B cell (primary cell): ENCODE measurements at regions not wholly inside any gene's neighbourhood (a gene's known extent, or its start where the extent isn't known, plus 50 kb on each side); places are given as distances from the start of the nearest gene placed in this dataset.

Source experiments
- ATAC-seq: fragments of 200-7000 bp; cut with Tn5 transposase; one replicate; pipeline ENCODE4 v1.10.0; 2021; ENCODE audit warnings: low read depth, mild to moderate bottlenecking, moderate number of reproducible peaks, moderate library complexity
- CTCF ChIA-PET: fragments of 350-600 bp; sonication (Branson Sonifier 250); formaldehyde crosslinking; loops from one replicate; lab custom pipeline; 2021; ENCODE audit warnings: antibody characterized with exemption, inconsistent platforms; lab: Charles Lee
- POLR2A ChIA-PET: fragments of 350-600 bp; sonication (Branson Sonifier 250); formaldehyde crosslinking; loops from one replicate; lab custom pipeline; 2021; ENCODE audit warnings: antibody characterized with exemption; lab: Charles Lee
- DNase-seq: peaks from one replicate; pipeline ENCODE4 v3.0.0; 2013
- H2AFZ ChIP-seq: 2 replicates; pipeline ENCODE4 v1.6.1; 2012; ENCODE audit warnings: mild to moderate bottlenecking, low read depth, low read length; ENCODE audit not compliant: insufficient read depth, poor library complexity, severe bottlenecking
- H3K27ac ChIP-seq, 2 donors: 1 replicate in 1 of 2; 2 replicates in 1 of 2; pipeline ENCODE4 v1.5.1; 2012 to 2013; ENCODE audit warnings: low read length in 2 of 2, mild to moderate bottlenecking in 2 of 2, moderate library complexity in 1 of 2
- H3K27me3 ChIP-seq, 4 experiments: fragments of 200-600 bp in 1 of 4; sonication (generic) in 1 of 4; replicated peaks in 1 of 4; 1 replicate in 2 of 4; 2 replicates in 2 of 4; pipeline versions ENCODE4 v1.6.1 to v1.7.0; 2013 to 2016; ENCODE audit warnings: low read length in 3 of 4, mild to moderate bottlenecking in 2 of 4, mixed read lengths in 1 of 4, moderate library complexity in 1 of 4; ENCODE audit not compliant: insufficient read depth in 4 of 4, control insufficient read depth in 3 of 4; ENCODE audit errors: control extremely low read depth in 1 of 4
- H3K36me3 ChIP-seq, 2 experiments: replicated peaks in 1 of 2; 1 replicate in 1 of 2; 2 replicates in 1 of 2; pipeline versions ENCODE4 v1.6.1 to v1.7.1; 2013; ENCODE audit warnings: low read length in 1 of 2; ENCODE audit not compliant: insufficient read depth in 2 of 2, control insufficient read depth in 1 of 2; ENCODE audit errors: control extremely low read depth in 1 of 2, extremely low read depth in 1 of 2
- H3K4me1 ChIP-seq, 2 donors: fragments of 200-600 bp in 1 of 2; sonication (generic) in 1 of 2; 1 replicate in 1 of 2; 2 replicates in 1 of 2; pipeline versions ENCODE4 v1.5.1 to v1.6.1; 2013 to 2017; ENCODE audit warnings: low read length in 2 of 2; ENCODE audit not compliant: control insufficient read depth in 2 of 2, insufficient read depth in 2 of 2
- H3K4me2 ChIP-seq: replicated peaks from 2 replicates; pipeline ENCODE3; 2012; ENCODE audit warnings: mild to moderate bottlenecking, low read depth, low read length; ENCODE audit not compliant: poor library complexity, severe bottlenecking
- H3K4me3 ChIP-seq, 5 experiments: fragments of 200-600 bp in 1 of 5; sonication (generic) in 1 of 5; 1 replicate in 3 of 5; 2 replicates in 2 of 5; pipeline versions ENCODE4 v1.5.1 to v1.7.0; 2011 to 2016; ENCODE audit warnings: low read length in 4 of 5, mild to moderate bottlenecking in 4 of 5, low read depth in 2 of 5, control low read depth in 1 of 5, moderate library complexity in 1 of 5; ENCODE audit not compliant: insufficient read depth in 1 of 5; ENCODE audit errors: control extremely low read depth in 1 of 5, extremely low read depth in 1 of 5
- H3K79me2 ChIP-seq: fragments of 200-600 bp; sonication (generic); one replicate; pipeline ENCODE4 v1.6.0; 2016; ENCODE audit warnings: low read length; ENCODE audit not compliant: control insufficient read depth, insufficient read depth
- H3K9ac ChIP-seq: fragments of 200-600 bp; sonication (generic); 2 replicates; pipeline ENCODE4 v1.6.1; 2017; ENCODE audit warnings: mild to moderate bottlenecking, low read length, moderate library complexity
- H3K9me3 ChIP-seq, 3 donors: one replicate each; pipeline versions ENCODE4 v1.6.1 to v1.7.1; 2013; ENCODE audit warnings: low read length in 2 of 3; ENCODE audit not compliant: control insufficient read depth in 2 of 3, insufficient read depth in 1 of 3; ENCODE audit errors: control extremely low read depth in 1 of 3
- H4K20me1 ChIP-seq: 2 replicates; pipeline ENCODE4 v1.6.0; 2012; ENCODE audit warnings: mild to moderate bottlenecking, low read length; ENCODE audit not compliant: insufficient read depth, control insufficient read depth, poor library complexity, severe bottlenecking
- H3K27ac Mint-ChIP-seq: one replicate; pipeline ENCODE4 v1.8.0; 2021; ENCODE audit warnings: mixed read lengths
- H3K27me3 Mint-ChIP-seq: one replicate; pipeline ENCODE4 v1.8.0; 2021; ENCODE audit warnings: mixed read lengths
- H3K4me1 Mint-ChIP-seq: one replicate; pipeline ENCODE4 v1.8.0; 2021; ENCODE audit warnings: mixed read lengths
- H3K4me3 Mint-ChIP-seq: one replicate; pipeline ENCODE4 v1.8.0; 2021; ENCODE audit warnings: mixed read lengths
- H3K9me3 Mint-ChIP-seq: one replicate; pipeline ENCODE4 v1.8.0; 2022; ENCODE audit warnings: mixed read lengths; ENCODE audit not compliant: insufficient read depth
- EZH2 ChIP-seq: IDR thresholded peaks from 2 replicates; pipeline ENCODE4 v1.6.1; 2012; ENCODE audit warnings: borderline replicate concordance, low read depth, mild to moderate bottlenecking, moderate library complexity, low read length; ENCODE audit not compliant: insufficient read depth, poor library complexity, severe bottlenecking
- WGBS: methylation state at CpG from one replicate; pipeline ENCODE4 v1.1.5; 2013; ENCODE audit warnings: missing lambda C conversion rate; ENCODE audit not compliant: insufficient coverage; 5-methylcytosine and 5-hydroxymethylcytosine counted together
- intact Hi-C: fragments of 100-400 bp; cut with micrococcal nuclease; formaldehyde crosslinking; loops from one replicate; pipeline ENCODE4 v1.10.0; 2022
- TF ChIP-seq, protein P1 (sequence below): fragments of 200-600 bp; IDR thresholded peaks from one replicate; pipeline ENCODE4 v1.8.0; 2022; ENCODE audit warnings: antibody characterized with exemption, mild to moderate bottlenecking

DNA sequence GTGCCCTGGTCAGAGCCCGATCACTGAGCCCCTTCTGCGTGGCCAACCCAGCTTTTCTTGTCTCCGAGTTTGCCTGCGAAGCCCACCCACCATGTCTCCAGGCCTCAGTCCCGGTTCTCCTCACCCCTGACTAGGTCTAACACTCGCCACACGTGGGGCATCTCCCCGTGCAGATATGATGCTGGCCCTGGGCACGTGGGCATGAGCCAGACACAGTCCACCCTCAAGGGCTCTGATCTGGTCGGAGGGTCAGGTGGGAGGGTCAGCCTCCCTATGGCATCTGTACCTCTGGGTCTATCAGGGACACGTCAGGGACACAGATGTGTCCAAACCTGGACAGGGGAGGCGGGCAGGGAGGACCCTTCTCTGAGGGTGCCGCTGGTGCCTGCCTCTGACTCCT lies 95.4 kb downstream of the RHOB start:
- DNase-seq (no peak), ATAC-seq (no peak)
- Mint-ChIP-seq H3K4me3 (no peak overlapping the region), H3K27ac (no peak overlapping the region), H3K4me1 (no peaks in the 10 kb centered on the region), H3K9me3 (peaks cover 4% of the 10 kb centered on the region), H3K27me3 (peaks cover 22% of the 10 kb centered on the region)
- H4K20me1 ChIP-seq, result no peaks in the 10 kb centered on the region
- no peaks in the 10 kb centered on the region for H3K79me2 ChIP-seq
- H3K4me3 ChIP-seq, result no peak overlapping the region
- H3K36me3 ChIP-seq, result no peaks in the 10 kb centered on the region
- TF ChIP-seq, protein P1, sequence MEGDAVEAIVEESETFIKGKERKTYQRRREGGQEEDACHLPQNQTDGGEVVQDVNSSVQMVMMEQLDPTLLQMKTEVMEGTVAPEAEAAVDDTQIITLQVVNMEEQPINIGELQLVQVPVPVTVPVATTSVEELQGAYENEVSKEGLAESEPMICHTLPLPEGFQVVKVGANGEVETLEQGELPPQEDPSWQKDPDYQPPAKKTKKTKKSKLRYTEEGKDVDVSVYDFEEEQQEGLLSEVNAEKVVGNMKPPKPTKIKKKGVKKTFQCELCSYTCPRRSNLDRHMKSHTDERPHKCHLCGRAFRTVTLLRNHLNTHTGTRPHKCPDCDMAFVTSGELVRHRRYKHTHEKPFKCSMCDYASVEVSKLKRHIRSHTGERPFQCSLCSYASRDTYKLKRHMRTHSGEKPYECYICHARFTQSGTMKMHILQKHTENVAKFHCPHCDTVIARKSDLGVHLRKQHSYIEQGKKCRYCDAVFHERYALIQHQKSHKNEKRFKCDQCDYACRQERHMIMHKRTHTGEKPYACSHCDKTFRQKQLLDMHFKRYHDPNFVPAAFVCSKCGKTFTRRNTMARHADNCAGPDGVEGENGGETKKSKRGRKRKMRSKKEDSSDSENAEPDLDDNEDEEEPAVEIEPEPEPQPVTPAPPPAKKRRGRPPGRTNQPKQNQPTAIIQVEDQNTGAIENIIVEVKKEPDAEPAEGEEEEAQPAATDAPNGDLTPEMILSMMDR, result no peak
- TF ChIP-seq EZH2, result no peak
- no peak overlapping the region for H3K27ac ChIP-seq
- H3K4me2 ChIP-seq, result no peak overlapping the region
- H3K4me1 ChIP-seq, result no peaks in the 10 kb centered on the region
- intact Hi-C loops, result no loop called here
- H3K27me3 ChIP-seq, result peaks cover 0 to 3% (median 1%) of the 10 kb centered on the region in 4 experiments
- POLR2A ChIA-PET, result no interaction called here
- no peak overlapping the region for H3K9ac ChIP-seq
- CTCF ChIA-PET, result no interaction called here
- 91% methylated on average over 13 of the region's 13 CpGs for WGBS
- H3K9me3 ChIP-seq, result peaks cover 0 to 2% (median 0%) of the 10 kb centered on the region in 3 donors
- H2AFZ ChIP-seq, result no peak overlapping the region

DNA sequence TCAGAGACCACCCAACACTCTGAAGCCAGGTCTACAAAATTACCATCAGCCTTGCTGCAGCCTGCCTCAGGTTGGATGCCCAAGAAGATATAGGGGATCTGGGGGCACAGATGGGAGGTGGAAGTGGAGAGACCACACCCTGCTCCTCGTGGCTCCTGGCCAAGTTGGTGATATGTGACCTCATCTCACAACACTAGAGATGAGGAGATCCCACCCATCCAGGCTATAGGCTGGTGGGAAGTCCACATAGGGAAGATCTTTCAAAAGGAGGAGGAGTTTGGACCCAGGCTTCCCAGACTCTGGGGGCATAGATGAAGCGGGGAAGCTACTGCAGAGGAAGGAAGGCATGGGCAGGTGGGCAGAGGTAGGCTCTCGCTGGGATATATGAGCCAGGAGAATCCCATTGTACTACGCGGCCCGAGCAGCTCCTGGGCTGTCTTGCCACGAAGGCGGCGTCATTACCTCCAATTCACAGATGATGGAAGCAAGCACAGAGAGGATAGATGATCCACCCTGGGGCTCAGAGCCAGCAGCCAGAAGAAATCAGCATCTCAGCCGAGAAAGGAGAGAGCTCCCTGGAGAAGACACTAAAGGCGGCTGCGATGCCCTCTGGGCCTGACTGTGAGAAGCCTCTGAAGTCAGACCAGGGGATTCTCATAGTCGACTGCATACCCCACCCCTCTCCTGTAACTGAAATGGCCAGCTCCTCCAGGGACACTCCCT lies 96.0 kb downstream of the RHOB start:
- DNase-seq (no peak), ATAC-seq (no peak)
- Histone ChIP-seq H3K27me3 (peaks cover 0 to 3% (median 1%) of the 10 kb centered on the region in 4 experiments), H3K79me2 (no peaks in the 10 kb centered on the region), H2AFZ (no peak overlapping the region), H4K20me1 (no peaks in the 10 kb centered on the region), H3K9ac (no peak overlapping the region), H3K36me3 (no peaks in the 10 kb centered on the region), H3K4me2 (no peak overlapping the region), H3K27ac (no peak overlapping the region), H3K4me3 (no peak overlapping the region), H3K9me3 (peaks cover 0 to 2% (median 0%) of the 10 kb centered on the region in 3 donors), H3K4me1 (no peaks in the 10 kb centered on the region)
- ChIA-PET POLR2A (no interaction called here), CTCF (no interaction called here)
- Mint-ChIP-seq H3K9me3 (peaks cover 4% of the 10 kb centered on the region), H3K4me1 (no peaks in the 10 kb centered on the region), H3K27me3 (peaks cover 22% of the 10 kb centered on the region), H3K4me3 (no peak overlapping the region), H3K27ac (no peak overlapping the region)
- 97% methylated on average over 11 of the region's 13 CpGs for WGBS
- TF ChIP-seq, protein P1, result no peak
- no peak for TF ChIP-seq EZH2
- intact Hi-C loops, result no loop called here
